ENCODE measurements at regions not wholly inside any gene's neighbourhood (a gene's known extent, or its start where the extent isn't known, plus 50 kb on each side); places are given as distances from the start of the nearest gene placed in this dataset.

GRCh38 chr4:138299881-138300280, 57.7 kb upstream of the SLC7A11 start:
- DNase-seq: no peak

GRCh38 chr4:138298866-138299265, 56.7 kb upstream of the SLC7A11 start:
- no peak for DNase-seq

GRCh38 chr4:138298431-138298830, 56.3 kb upstream of the SLC7A11 start:
- no peak for DNase-seq

GRCh38 chr4:138297743-138298405, 55.7 kb upstream of the SLC7A11 start:
- DNase-seq: no peak

- no peak for DNase-seq
These were observed 50.2 kb upstream of the SLC7A11 start for GRCh38 chr4:138292321-138292720.
